Skin of body (tissue), 1 donor: ENCODE measurements at regions not wholly inside any gene's neighbourhood (a gene's known extent, or its start where the extent isn't known, plus 50 kb on each side); places are given as distances from the start of the nearest gene placed in this dataset.
A peak's percentile ranks its signal among the peaks of the same experiment; 100 is the strongest.

Experiments used
- DNase-seq: peaks from one replicate; lab custom pipeline; 2025; lab: John Stamatoyannopoulos, UW

GRCh38 chr10:10270126-10271050 lies 747.3 kb upstream of the CELF2 start:
- peak; percentile 72 for DNase-seq

GRCh38 chr10:10271639-10272192 lies 746.0 kb upstream of the CELF2 start:
- DNase-seq, result no peak

- DNase-seq, result no peak
Measured at GRCh38 chr10:10273661-10274060, 744.0 kb upstream of the CELF2 start.

GRCh38 chr10:10279906-10280305 lies 737.8 kb upstream of the CELF2 start:
- no peak for DNase-seq

GRCh38 chr10:10292501-10292900 lies 725.2 kb upstream of the CELF2 start:
- DNase-seq, result no peak

GRCh38 chr10:10293041-10293440 lies 724.6 kb upstream of the CELF2 start:
- no peak for DNase-seq

GRCh38 chr10:10293481-10293951 lies 724.2 kb upstream of the CELF2 start:
- no peak for DNase-seq

- DNase-seq, result no peak
Measured at GRCh38 chr10:10294184-10294880, 723.3 kb upstream of the CELF2 start.

- DNase-seq, result no peak
Measured at GRCh38 chr10:10294881-10295529, 722.7 kb upstream of the CELF2 start.

- no peak for DNase-seq
Measured at GRCh38 chr10:10295537-10295936, 722.1 kb upstream of the CELF2 start.

GRCh38 chr10:10302689-10303088 lies 715.0 kb upstream of the CELF2 start:
- DNase-seq, result no peak

GRCh38 chr10:10307036-10307435 lies 710.6 kb upstream of the CELF2 start:
- DNase-seq, result no peak

GRCh38 chr10:10307551-10307950 lies 710.1 kb upstream of the CELF2 start:
- DNase-seq, result no peak

GRCh38 chr10:10310498-10310897 lies 707.2 kb upstream of the CELF2 start:
- no peak for DNase-seq

GRCh38 chr10:10311966-10312365 lies 705.7 kb upstream of the CELF2 start:
- no peak for DNase-seq

- DNase-seq, result no peak
Measured at GRCh38 chr10:10313149-10313835, 704.4 kb upstream of the CELF2 start.

GRCh38 chr10:10314626-10315025 lies 703.0 kb upstream of the CELF2 start:
- DNase-seq, result no peak

GRCh38 chr10:10315989-10316388 lies 701.7 kb upstream of the CELF2 start:
- DNase-seq, result no peak

- DNase-seq, result no peak
Measured at GRCh38 chr10:10317151-10317550, 700.5 kb upstream of the CELF2 start.

- DNase-seq, result no peak
Measured at GRCh38 chr10:10318856-10319255, 698.8 kb upstream of the CELF2 start.

GRCh38 chr10:10320956-10321355 lies 696.7 kb upstream of the CELF2 start:
- peak; percentile 58 for DNase-seq
